Kidney (tissue), 13 donors: ENCODE measurements at regions not wholly inside any gene's neighbourhood (a gene's known extent, or its start where the extent isn't known, plus 50 kb on each side); places are given as distances from the start of the nearest gene placed in this dataset.
"Not testable (repeated sequence)": the region's sequence is repeated elsewhere in the genome, so short reads cannot be mapped to it uniquely, and the experiment has no call there.

Source experiments
- DNase-seq, 5 donors: peaks; one replicate each; pipeline ENCODE4 v3.0.0-alpha.2; 2013 to 2020
- FAIRE-seq: peaks from 2 replicates; lab custom pipeline; 2012; peaks lifted over from hg19 to GRCh38; lab: Jason Lieb, UNC
- H3K27ac ChIP-seq, 2 donors: one replicate each; pipeline ENCODE4 v1.7.0; 2013; ENCODE audit warnings: low read depth in 2 of 2, low read length in 2 of 2, inconsistent platforms in 1 of 2
- H3K27me3 ChIP-seq: one replicate; pipeline ENCODE4 v1.7.1; 2013; ENCODE audit warnings: low read length, inconsistent platforms; ENCODE audit not compliant: control insufficient read depth, insufficient read depth
- H3K36me3 ChIP-seq, 3 donors: one replicate each; pipeline versions ENCODE4 v1.7.0 to v1.7.1; 2013; ENCODE audit warnings: low read length in 3 of 3, control low read depth in 1 of 3, inconsistent platforms in 1 of 3; ENCODE audit not compliant: insufficient read depth in 3 of 3, control insufficient read depth in 2 of 3
- H3K4me1 ChIP-seq, 3 donors: one replicate each; pipeline versions ENCODE4 v1.7.0 to v1.7.1; 2013; ENCODE audit warnings: low read length in 3 of 3, inconsistent platforms in 1 of 3, low read depth in 1 of 3; ENCODE audit not compliant: control insufficient read depth in 2 of 3, insufficient read depth in 2 of 3
- H3K4me3 ChIP-seq, 3 donors: one replicate each; pipeline versions ENCODE4 v1.7.0 to v1.8.1; 2013; ENCODE audit warnings: low read length in 3 of 3, control low read depth in 1 of 3, inconsistent platforms in 1 of 3
- H3K9ac ChIP-seq, 3 donors: one replicate each; pipeline versions ENCODE4 v1.7.0 to v1.7.1; 2013; ENCODE audit warnings: low read length in 3 of 3, control low read depth in 1 of 3, inconsistent platforms in 1 of 3
- H3K9me3 ChIP-seq, 3 donors: one replicate each; pipeline versions ENCODE4 v1.7.0 to v1.7.1; 2013; ENCODE audit warnings: low read length in 3 of 3, control low read depth in 1 of 3, inconsistent platforms in 1 of 3; ENCODE audit not compliant: control insufficient read depth in 2 of 3, insufficient read depth in 1 of 3
- CTCF ChIP-seq: IDR thresholded peaks from 3 replicates; pipeline ENCODE4 v1.5.1; 2012; ENCODE audit warnings: mild to moderate bottlenecking, moderate library complexity, borderline replicate concordance; ENCODE audit not compliant: insufficient read depth; ENCODE audit errors: extremely low read depth
- intact Hi-C: fragments of 100-400 bp; cut with DNase I; formaldehyde crosslinking; loops from one replicate; pipeline ENCODE4 v1.11.1; 2022
- donor health status: control.
- donor health status: control.
- donor health status: control.
- donor health status: control.
- donor health status: control.
- donor health status: DM: yes; HTN: yes; CAD: no.
- donor health status: Normal renal cell carcinoma (clear cell type).

GRCh38 chrX:117610049-117610448 lies 506.6 kb downstream of the KLHL13 start:
- TF ChIP-seq CTCF, result no peak
- Histone ChIP-seq H3K36me3 (no peaks in the 10 kb centered on the region), H3K9ac (no peak overlapping the region), H3K4me3 (no peak overlapping the region), H3K9me3 (no peaks in the 10 kb centered on the region), H3K4me1 (no peaks in the 10 kb centered on the region), H3K27ac (no peak overlapping the region), H3K27me3 (no peaks in the 10 kb centered on the region)
- DNase-seq (no peak), FAIRE-seq (no peak)
- intact Hi-C loops, result no loop called here

- Histone ChIP-seq H3K4me1 (no peaks in the 10 kb centered on the region), H3K4me3 (no peak overlapping the region), H3K27ac (no peak overlapping the region), H3K36me3 (no peaks in the 10 kb centered on the region), H3K9me3 (no peaks in the 10 kb centered on the region), H3K9ac (no peak overlapping the region), H3K27me3 (no peaks in the 10 kb centered on the region)
- intact Hi-C loops, result no loop called here
- no peak for TF ChIP-seq CTCF
- FAIRE-seq (no peak), DNase-seq (no peak)
These were observed 509.0 kb downstream of the KLHL13 start for GRCh38 chrX:117607561-117607960.

GRCh38 chrX:117606101-117606500 lies 510.5 kb downstream of the KLHL13 start:
- H3K9me3 ChIP-seq, H3K9ac ChIP-seq, FAIRE-seq, H3K4me1 ChIP-seq, DNase-seq, H3K36me3 ChIP-seq, H3K4me3 ChIP-seq, H3K27ac ChIP-seq, intact Hi-C loops, H3K27me3 ChIP-seq: not testable (repeated sequence)

GRCh38 chrX:117570160-117570559 lies 546.5 kb downstream of the KLHL13 start:
- FAIRE-seq, result no peak
- H3K9me3 ChIP-seq, result no peaks in the 10 kb centered on the region
- no peak for TF ChIP-seq CTCF
- no peak overlapping the region for H3K9ac ChIP-seq
- no peak overlapping the region for H3K4me3 ChIP-seq
- intact Hi-C loops, result no loop called here
- H3K36me3 ChIP-seq, result no peaks in the 10 kb centered on the region
- no peaks in the 10 kb centered on the region for H3K27me3 ChIP-seq
- no peak overlapping the region for H3K27ac ChIP-seq
- no peaks in the 10 kb centered on the region for H3K4me1 ChIP-seq
- DNase-seq, result no peak
